ENCODE measurements at regions not wholly inside any gene's neighbourhood (a gene's known extent, or its start where the extent isn't known, plus 50 kb on each side); places are given as distances from the start of the nearest gene placed in this dataset.

DNA sequence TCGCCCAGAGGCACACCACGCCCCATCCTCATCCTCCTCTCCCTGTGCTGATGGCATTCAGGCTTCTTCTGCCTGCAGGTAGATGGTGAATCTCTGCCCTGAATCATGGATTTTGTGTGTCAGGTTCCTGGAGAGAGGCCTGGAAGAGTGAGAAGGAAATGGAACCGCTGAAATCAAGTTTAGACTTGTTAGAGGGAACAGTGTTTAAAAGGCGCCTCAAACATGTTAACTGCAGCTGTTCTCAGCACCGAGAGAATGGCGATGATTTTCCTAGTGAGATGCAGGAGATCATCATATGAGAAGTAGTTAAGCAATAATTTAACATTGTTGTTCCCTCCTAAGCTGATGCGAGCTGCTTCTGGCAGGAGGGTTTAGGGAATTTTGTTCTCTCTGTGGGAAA lies 744.4 kb upstream of the EEF2KMT start:
- no peak for DNase-seq (ENCODE audit: low read depth)

DNA sequence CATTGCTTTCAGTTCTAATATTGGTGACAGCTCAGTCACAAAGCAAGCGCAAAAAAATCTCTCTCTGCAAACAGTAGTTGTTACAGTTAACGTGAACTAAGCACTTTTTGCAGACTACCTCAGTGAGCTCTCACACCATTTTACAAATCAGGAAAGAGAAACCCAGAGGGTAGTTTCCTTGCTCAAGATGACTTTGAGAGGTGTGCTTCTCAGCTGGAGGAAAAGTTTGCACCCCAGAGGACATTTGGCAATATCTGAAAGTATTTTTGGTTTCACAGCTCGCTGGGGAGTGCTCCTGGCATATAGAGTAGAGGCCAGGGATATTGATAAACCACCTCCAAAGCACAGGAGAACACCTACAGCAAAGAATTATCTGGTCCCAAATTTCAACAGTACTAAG lies 741.1 kb upstream of the EEF2KMT start:
- DNase-seq (ENCODE audit: low read depth), result no peak

DNA sequence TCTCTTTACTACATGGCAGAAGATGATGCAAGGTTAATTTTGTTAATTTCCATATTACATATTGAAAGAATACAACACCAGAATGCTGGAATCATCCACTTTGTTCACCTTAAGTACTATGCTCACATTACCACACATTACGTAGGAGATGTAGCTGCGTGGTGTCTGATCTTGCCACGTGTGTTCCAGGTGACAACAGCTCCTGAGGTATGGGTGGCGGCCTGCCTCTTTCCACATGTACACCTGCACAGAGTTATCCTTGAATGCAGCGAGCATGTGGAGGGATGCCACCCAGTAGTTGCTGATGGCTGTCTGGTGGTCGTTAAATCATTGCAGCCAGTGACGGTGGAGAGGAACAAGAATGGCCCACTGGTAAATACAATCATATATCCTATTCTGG lies 740.5 kb upstream of the EEF2KMT start:
- no peak for DNase-seq (ENCODE audit: low read depth)

DNA sequence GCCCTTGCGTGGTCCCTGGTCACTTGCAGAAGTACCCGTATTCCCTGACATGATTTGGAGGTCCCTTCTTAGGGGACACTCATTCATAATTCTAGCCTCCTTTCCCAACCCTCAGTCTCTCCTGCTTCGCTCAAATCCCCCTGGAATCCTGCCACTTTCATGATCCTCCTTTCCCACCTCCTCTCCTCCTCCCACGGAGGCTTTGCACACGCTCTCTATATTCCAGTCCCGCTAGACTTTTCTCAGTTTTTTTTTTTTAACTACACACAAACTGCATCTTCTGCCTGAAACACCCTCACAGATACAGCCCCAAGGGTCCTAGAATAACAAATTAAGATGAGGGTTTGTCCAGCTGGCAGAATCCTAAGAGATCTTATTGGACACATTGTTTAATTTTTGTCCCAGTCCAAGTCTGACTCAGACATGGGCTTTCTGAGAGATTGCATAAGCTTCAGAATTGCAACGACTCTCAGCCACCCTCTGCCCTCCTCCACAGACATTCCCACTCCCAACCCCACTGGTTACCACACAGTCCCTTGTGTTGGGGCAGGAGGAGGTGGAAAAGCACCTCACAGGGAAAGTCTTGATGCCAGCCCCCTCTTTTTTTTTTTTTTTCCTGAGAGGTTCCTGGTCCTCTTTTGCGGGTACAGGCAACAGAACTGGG lies 739.5 kb upstream of the EEF2KMT start:
- DNase-seq (ENCODE audit: low read depth), result no peak

DNA sequence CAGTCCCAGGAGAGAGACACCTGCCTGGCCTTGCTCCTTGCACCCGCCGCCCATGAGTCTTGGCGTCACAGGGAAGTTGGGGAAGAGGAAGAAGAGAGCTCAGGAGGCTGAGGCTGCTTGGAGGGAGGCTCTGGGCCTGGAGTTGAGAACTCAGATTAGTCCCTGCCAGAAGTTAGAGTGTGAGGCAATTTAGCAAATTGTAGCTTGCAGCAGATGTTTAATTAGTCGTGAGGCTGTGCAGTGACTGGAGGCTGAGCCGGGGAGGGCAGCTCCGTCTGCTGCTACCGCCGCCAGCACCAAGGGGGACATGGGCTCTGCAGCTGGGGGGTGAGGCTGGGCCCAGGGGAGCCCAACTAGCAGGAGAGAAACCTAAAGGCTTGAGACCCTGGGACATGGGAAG lies 738.3 kb upstream of the EEF2KMT start:
- DNase-seq (ENCODE audit: low read depth), result no peak

DNA sequence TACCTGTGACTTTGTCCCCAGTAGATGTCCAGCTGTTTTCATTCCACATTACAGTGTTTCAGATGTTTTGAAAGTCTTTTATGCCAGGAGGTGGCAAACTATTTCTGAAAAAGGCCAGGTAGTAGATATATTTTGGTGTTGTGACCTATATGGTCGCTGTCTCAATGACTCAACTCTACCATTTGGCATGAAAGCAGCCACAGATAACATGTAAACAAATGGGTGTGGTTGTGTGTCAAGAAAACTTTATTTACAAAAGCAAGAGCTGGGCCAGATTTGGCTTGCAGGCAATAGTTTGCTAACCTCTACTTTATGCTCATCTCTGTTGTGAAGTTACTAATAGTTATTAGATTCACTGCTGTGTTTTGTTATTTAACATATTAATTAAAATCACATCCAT lies 728.7 kb upstream of the EEF2KMT start:
- no peak for DNase-seq (ENCODE audit: low read depth)

DNA sequence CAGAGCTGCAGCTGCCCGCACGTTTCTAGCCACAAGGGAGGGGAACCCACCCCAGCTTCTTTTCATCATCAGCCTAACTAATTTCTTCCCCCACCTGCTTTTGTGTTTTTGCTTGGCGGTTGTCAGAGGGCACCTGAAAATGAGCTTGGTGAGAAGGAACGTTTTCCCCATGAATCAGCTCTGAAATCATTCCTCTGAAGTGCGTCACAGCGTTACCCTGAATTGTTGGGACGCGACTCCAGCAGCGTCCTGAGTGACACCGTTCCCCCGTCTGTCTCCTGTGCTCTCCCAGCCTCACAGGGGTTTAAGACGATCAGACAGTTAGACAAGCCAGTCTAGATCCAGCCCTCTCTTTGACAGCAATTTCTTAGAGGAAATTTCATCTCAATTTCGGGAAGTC lies 722.9 kb upstream of the EEF2KMT start:
- no peak for DNase-seq (ENCODE audit: low read depth)

DNA sequence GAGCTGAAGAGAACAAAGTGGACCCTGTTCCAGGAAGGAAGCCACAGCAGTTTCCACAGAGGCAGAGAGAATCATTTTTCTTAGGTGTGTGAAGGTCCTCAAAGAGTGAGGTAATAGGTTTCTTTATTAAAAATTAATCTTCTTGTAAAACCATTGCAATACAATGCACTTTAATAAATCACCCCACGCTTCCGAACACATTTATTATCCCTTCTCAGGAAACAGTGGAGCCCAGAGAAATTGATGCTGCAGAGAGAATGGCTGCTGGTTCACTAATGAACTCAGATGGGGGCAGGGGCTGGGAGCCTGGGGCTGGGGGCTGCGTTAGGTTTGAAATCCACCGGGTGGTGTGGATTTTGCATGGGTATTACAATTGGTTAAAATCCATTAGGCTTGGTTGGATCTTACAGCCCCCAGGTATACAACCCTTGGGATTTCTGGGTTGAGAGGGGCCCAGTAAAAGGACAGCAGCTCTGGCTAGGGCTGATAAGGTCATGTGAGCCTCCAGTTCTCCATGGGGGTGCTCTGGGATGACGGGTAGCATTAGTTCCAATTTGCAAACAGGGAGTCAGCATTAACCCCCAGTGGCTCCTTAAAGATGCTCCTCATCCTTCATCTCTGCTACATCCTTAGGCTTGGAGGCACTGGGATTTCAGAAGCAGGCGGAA lies 718.1 kb upstream of the EEF2KMT start:
- no peak for DNase-seq (ENCODE audit: low read depth)

DNA sequence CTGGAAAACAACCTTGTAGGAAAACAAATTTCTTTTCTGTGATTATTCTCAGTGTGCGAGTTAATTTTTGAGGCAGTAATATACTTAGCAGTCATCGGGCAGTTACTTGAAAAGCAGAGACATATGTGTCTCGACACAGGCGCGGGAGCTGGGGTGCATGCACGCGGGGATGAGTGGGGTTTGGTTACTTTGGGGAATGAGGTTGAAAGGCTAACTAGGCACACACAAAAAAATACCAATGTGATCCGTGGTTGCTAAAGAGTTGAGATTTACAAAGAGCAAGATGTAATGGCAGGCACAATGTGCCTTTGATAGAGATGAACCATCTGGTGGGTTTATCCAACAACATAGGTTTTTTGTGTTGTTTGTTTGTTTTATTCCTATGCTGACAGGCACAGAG lies 703.8 kb upstream of the EEF2KMT start:
- no peak for DNase-seq (ENCODE audit: low read depth)

DNA sequence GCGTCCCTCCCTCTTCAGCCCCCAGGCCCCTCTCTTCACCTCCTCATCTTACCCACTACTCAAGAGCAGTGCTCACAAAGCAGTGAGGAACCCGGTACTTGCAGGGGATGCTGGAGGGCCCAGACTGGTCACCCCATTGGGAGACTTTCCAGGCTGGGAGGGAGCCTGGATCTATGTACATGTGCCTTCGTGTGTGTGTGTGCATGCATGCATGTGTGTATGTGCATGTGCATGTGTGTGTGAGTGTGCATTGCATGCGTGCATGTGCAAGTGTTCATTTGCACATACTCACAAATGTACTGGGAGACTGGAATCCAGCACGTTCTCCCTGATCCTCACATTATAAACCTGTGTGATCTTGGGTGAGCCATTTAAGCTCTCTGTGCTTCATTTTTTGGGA lies 696.0 kb upstream of the EEF2KMT start:
- no peak for DNase-seq (ENCODE audit: low read depth)

DNA sequence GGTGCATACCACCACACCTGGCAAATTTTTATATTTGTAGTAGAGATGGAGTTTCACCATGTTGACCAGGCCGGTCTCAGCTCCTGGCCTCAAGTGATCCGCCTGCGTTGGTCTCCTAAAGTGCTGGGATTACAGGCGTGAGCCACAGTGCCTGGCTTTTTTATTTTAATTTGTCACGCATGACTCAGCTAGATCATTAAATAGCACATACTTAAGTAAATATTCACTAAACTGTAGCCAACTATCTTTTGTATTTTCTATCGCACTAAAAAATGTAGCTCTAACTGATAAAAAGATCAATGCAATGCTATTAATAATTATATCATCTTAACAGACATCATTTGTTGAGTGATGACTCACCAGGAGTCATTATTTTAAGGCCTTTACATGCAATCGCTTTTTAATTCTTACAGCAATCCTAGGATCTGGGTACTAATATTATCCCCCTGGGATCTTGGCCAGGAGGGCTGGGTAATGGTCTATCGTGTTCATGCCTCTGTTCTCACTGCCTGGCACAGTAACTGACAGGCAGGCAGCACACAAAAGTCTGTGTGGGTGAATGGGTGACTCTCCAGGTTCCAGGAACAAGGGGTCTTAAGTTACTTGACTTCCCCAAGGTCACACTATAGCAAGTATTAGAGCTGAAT lies 693.5 kb upstream of the EEF2KMT start:
- no peak for DNase-seq (ENCODE audit: low read depth)

DNA sequence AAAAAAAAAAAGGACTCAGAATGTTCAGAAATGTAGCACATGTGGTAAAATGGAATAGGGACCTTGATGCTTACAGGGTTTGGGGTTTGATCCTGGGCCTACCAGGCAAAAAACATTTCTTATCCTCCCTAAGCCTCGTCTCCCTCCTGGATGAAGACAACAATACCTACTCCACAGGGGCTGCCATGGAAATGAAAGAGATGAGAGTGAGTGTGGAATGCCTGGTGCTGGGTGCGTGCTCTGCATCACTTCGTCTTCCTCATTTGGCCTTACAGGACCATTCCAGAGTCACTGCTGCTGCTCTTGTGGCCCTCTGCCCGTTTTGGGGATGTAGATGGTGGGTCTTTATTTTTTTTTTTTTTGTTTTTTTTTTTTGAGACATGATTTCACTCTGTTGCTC lies 692.9 kb upstream of the EEF2KMT start:
- DNase-seq (ENCODE audit: low read depth), result no peak

DNA sequence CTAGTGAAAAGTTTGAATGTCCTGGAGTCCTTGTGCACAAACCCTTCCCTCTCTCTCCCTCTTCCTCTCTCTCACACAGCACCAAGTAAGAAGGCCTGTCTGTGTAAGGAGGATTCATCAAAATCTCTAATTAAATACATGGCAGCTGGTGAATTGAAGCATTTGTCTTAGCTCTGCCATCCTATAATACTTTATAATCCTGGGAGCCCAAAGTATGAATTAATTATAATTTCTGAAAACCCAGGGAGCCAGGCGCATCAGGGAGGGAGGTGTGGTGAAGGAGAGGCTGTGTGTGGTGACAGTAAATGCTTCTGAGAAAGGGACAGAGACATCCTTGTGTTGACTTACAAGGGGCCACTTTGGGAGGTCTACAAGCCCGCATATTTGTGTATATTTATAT lies 691.4 kb upstream of the EEF2KMT start:
- DNase-seq (ENCODE audit: low read depth), result no peak

DNA sequence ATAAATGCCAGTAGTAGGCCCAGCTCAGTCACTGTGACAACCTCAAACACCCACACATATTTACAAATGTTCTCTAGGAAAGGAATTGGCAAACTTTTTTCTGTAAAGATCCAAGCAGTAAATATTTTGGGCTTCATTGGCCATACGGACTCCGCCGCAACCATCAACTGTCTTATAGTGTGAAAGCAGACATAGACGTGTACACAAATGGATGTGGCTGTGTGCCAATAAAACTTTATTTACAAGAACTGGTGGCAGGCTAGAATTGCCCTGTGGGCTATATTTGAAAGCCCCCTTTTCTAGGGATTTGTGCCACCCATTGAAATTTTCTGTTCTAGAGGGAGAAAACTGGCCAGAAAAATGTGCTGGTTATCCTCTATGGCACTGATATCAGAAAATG lies 683.8 kb upstream of the EEF2KMT start:
- DNase-seq (ENCODE audit: low read depth), result no peak

DNA sequence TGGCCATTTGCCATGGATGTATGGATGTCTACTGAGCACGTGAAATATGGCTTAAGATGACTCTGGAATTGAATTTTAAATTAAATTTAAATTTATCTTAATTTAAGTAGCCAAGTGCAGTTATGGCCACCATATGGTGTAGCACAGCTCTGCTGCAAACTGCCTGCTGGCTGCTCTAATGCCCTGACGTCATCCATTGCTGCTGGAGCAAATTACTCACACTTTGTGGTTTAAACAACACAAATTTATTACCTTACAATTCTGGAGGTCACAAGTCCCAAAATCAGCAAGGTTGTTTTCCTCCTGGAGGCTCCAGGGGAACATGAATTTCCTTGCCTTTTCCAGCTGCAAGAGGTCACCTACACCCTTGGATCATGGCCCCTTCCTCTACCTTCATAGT lies 679.3 kb upstream of the EEF2KMT start:
- DNase-seq (ENCODE audit: low read depth), result no peak

DNA sequence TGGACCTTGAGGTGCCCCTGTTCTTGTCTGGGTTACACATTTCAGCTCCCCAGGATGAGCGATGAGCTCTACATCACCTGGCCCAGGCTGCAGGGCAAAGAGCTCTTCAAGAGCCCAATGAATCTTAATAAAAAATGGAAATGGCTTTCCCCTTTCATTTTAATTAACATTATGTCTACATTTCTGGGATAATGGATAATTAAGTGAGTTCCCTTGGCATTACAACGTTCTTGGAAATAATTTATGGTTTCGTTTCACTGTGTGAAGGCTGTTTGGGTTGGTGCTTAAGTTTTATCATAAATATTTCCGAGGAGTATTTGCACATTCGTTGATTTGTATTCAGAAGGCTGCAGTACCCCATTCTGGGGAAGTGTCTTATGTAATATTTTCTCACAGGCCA lies 678.3 kb upstream of the EEF2KMT start:
- no peak for DNase-seq (ENCODE audit: low read depth)

DNA sequence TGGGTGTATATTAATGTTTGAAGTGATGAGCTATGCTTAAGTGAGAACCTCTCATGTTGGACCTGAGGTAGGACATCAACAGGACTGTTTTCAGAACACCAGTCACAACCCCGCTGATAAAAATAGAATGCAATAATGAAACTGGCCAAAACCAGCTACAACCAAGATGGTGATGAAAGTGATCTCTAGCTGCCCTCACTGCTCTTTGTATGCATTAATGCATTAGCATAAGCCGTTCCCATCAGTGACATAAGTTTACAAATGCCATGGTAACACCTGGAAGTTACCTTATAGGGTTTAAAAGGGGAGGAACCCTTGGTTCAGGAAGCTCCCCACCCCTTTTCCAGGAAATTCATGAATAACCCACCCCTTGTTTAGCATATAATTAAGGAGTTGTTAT lies 672.5 kb upstream of the EEF2KMT start:
- DNase-seq (ENCODE audit: low read depth), result no peak

DNA sequence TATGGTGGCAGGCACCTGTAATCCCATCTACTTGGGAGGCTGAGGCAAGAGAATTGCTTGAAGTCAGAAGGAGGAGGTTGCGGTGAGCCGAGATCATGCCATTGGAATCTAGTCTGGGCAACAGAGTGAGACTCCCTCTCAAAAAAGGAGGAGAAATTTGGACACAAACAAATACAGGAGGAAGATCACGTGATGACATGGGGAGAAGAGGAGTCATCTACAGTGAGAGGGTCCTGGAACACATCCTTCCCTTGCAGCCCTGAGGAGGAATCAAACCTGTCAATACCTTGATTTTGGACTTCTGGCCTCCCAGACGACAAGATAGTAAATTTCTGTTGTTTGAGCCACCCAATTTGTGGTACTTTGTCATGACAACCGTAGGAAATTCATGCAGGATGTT lies 671.9 kb upstream of the EEF2KMT start:
- DNase-seq (ENCODE audit: low read depth), result no peak

DNA sequence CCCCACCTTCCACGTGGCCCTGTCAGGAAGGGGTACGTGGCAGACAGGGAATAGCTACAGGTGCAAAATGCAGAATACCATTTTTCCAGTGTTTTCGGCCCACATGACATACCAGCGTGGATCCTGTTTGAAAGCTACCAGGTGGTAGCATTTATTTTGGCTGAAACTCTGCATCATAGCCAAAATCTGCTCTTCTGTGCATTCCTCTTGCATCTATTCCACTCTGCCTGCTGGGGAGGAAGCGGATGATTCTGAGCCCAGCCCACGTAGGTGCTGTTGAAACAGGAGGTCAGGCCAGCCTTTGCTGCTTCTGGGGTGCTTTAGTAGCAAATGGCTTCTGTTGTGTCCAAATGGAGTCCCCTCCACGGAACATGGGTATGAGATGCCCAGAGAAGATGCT lies 670.9 kb upstream of the EEF2KMT start:
- no peak for DNase-seq (ENCODE audit: low read depth)

DNA sequence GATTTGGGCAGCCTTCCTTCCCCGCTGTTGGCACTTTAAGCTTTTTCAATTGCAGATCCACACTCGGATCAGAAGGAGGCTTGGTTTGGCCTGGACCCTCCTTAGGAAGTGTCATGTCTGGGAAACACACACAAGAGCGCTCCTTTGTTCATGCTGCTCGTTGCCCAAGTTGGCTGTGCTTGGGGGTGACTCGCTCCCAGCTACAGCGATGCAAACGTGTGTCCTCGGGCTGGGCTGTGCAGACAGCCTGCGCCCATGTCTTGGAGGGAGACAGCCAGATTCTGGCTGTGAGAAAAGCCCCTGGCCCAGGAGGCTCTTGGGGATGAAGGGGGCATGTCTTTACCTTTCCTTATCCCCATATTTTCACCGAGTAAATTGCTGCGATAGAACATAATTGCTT lies 665.6 kb upstream of the EEF2KMT start:
- DNase-seq (ENCODE audit: low read depth), result no peak

DNA sequence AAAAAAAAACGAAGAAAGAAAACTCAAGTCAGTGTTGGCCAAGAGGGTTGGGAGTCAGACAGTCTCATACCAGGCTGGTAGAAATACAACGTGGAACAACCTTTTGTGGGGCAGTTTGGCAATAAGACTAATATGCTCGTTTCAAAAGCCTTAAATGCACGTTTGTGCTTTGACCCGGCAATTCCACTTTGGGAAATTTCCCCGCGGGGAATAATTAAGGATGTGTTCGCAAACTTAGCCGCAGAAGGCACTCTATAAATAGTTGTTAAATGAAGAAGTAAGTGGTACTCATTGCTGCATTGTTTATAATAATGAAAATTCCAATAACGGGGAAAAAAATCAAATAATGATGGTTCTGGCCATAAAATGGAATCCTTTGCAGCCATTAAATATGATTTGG lies 664.8 kb upstream of the EEF2KMT start:
- DNase-seq (ENCODE audit: low read depth), result no peak

DNA sequence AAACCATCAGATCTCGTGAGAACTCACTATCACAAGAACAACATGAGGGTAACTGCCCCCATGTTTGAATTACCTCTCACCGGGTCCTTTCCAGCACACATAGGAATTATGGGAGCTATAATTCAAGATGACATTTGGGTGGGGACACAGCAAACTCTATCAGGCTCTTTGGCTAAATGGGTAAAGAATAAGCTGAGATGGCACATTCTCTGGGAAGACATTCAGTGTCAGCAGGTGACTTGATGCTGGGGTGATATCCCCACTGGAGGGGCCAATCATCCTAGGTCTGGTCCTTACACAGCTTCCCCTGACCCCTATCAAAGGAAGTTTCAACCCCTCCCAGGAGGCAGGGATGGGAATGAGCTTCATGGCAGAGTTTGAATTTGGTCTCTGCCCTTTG lies 664.0 kb upstream of the EEF2KMT start:
- DNase-seq (ENCODE audit: low read depth), result no peak

DNA sequence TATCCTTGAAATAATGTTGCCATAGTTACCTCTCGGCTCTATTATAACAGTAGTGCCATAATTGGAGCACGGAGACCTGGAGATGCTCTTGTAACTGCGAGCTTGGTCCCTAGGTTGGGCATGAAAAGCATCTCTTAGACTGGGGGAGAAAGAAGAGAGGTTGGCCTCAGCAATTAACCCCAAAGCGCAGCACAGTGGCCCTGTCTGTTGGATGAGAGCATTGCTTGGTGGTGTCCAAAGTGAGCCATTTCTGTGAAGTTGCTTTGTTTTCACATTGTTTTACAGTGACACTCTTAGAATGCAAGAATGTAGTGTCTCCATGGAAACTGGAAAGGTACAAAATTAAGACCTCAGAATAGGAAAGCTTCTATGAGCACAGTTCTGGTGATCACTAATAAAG lies 660.7 kb upstream of the EEF2KMT start:
- DNase-seq (ENCODE audit: low read depth), result no peak

DNA sequence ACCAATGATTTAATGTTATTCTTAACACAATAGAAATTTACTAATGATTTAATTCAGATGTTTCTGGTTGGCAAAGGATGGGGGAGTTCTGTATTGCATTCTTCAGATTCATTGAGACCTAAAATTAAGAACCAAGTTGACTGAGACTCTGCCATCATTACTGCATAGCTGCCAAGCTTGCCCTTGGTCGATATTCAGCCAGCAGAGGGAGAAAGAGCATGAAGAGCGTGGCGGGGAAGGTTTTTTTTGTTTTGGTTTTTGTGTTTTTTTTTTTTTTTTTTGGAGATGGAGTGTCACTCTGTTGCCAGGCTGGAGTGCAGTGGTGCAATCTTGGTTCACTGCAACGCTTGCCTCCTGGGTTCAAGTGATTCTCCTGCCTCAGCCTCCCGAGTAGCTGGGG lies 659.4 kb upstream of the EEF2KMT start:
- no peak for DNase-seq (ENCODE audit: low read depth)

Measured in activated gamma-delta T cell treated with anti-CD3 and anti-CD28 coated beads, Interleukin-2, amount 50 U/mL, for 16 hours (primary cell).